Duodenal mucosa (tissue), 2 donors: ENCODE measurements at regions not wholly inside any gene's neighbourhood (a gene's known extent, or its start where the extent isn't known, plus 50 kb on each side); places are given as distances from the start of the nearest gene placed in this dataset.

Source experiments
- H3K27ac ChIP-seq: one replicate; pipeline ENCODE4 v1.7.0; 2013; ENCODE audit warnings: low read depth, low read length
- H3K27me3 ChIP-seq, 2 donors: one replicate each; pipeline ENCODE4 v1.7.0; 2013; ENCODE audit warnings: low read length in 2 of 2, control low read depth in 1 of 2; ENCODE audit not compliant: insufficient read depth in 2 of 2, control insufficient read depth in 1 of 2
- H3K36me3 ChIP-seq, 2 donors: one replicate each; pipeline ENCODE4 v1.7.0; 2013; ENCODE audit warnings: low read length in 2 of 2, control low read depth in 1 of 2; ENCODE audit not compliant: insufficient read depth in 2 of 2, control insufficient read depth in 1 of 2
- H3K4me1 ChIP-seq, 2 donors: one replicate each; pipeline ENCODE4 v1.7.0; 2013; ENCODE audit warnings: low read length in 2 of 2, control low read depth in 1 of 2; ENCODE audit not compliant: insufficient read depth in 2 of 2, control insufficient read depth in 1 of 2
- H3K4me3 ChIP-seq, 2 donors: one replicate each; pipeline ENCODE4 v1.7.0; 2013; ENCODE audit warnings: low read length in 2 of 2, low read depth in 1 of 2
- H3K9ac ChIP-seq, 2 donors: one replicate each; pipeline ENCODE4 v1.7.0; 2013; ENCODE audit warnings: low read length in 2 of 2, low read depth in 1 of 2
- H3K9me3 ChIP-seq, 2 donors: one replicate each; pipeline ENCODE4 v1.7.0; 2013; ENCODE audit warnings: low read length in 2 of 2, control low read depth in 1 of 2; ENCODE audit not compliant: control insufficient read depth in 1 of 2

DNA sequence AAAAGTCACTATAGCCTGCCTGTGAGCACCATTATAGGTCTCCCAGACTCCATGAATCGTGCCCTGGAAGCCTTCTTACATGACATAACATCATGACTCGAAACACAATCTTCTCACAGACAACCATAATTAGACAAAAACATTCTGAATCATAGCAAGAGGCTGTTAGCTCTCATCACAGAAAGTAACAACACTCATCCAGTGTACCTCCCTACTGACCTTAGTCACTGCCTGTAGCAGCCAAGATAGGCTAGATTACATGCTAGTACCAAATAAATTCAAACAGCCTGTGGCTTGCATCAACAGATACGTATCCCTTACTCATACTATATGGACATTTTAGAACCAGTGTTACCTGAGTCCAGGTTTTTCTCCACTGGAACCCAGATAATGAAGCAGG lies 663.8 kb upstream of the FOXG1 start:
- peaks cover 9 to 13% of the 10 kb centered on the region in 2 donors for H3K9me3 ChIP-seq
- H3K4me3 ChIP-seq: no peak overlapping the region
- no peak overlapping the region for H3K27ac ChIP-seq
- H3K9ac ChIP-seq: no peak overlapping the region
- no peaks in the 10 kb centered on the region for H3K4me1 ChIP-seq
- no peaks in the 10 kb centered on the region for H3K36me3 ChIP-seq
- H3K27me3 ChIP-seq: no peaks in the 10 kb centered on the region

GRCh38 chr14:28113311-28113710 lies 653.3 kb upstream of the FOXG1 start:
- Histone ChIP-seq H3K4me1 (no peaks in the 10 kb centered on the region), H3K9me3 (peaks cover 0 to 9% of the 10 kb centered on the region in 2 donors), H3K27me3 (no peaks in the 10 kb centered on the region), H3K27ac (no peak overlapping the region), H3K4me3 (no peak overlapping the region), H3K9ac (no peak overlapping the region), H3K36me3 (no peaks in the 10 kb centered on the region)

DNA sequence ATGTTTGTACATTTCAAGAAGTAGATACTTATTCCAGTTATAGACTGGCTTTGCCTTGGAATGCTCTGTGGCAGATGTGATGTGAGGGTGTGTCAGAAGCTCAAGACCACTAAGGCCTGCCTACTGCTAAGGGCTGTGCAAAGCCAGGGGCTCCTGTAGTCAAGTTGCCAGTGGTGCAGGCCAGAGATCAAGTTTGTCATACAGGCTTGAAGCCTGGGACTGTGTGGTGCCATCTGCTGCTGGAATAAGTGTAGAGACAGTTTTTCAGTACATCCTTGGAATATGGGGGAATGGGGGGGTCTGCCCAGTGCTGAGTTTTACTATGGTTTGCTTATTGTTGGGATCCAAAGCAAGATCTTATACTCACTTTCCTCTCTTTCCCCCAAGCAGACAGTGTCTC lies 649.9 kb upstream of the FOXG1 start:
- Histone ChIP-seq H3K36me3 (no peaks in the 10 kb centered on the region), H3K4me1 (no peaks in the 10 kb centered on the region), H3K4me3 (no peak overlapping the region), H3K9ac (no peak overlapping the region), H3K27me3 (no peaks in the 10 kb centered on the region), H3K27ac (no peak overlapping the region), H3K9me3 (peaks cover 0 to 15% of the 10 kb centered on the region in 2 donors)

GRCh38 chr14:28119849-28120248 lies 646.7 kb upstream of the FOXG1 start:
- Histone ChIP-seq H3K36me3 (no peaks in the 10 kb centered on the region), H3K27ac (no peak overlapping the region)

DNA sequence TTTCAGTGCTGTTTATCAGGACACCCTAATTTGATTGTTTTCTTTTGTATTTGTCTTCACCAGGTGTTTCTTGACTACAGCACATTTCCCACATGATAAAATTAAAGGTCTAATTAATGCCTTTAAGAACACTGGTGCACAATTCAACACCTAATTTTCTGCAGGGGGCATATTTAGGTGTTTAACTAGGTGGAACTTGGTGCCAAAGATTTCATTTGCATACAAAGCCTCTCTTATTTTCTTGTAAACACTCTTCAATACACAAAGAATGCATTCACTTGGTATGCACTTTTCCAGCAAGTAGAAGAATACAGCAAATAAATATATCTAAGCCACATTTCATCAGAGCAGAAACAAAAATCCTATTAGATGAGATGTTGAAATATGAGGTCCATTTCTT lies 646.2 kb upstream of the FOXG1 start:
- H3K9me3 ChIP-seq: peaks cover 0 to 11% of the 10 kb centered on the region in 2 donors
- no peaks in the 10 kb centered on the region for H3K27me3 ChIP-seq
- H3K4me1 ChIP-seq: no peaks in the 10 kb centered on the region
- no peak overlapping the region for H3K4me3 ChIP-seq
- H3K9ac ChIP-seq: no peak overlapping the region
- no peak overlapping the region for H3K27ac ChIP-seq
- no peaks in the 10 kb centered on the region for H3K36me3 ChIP-seq

More at GRCh38 chr14:28119849-28120248, 646.7 kb upstream of the FOXG1 start:
- H3K9me3 ChIP-seq: peaks cover 0 to 14% of the 10 kb centered on the region in 2 donors
- no peaks in the 10 kb centered on the region for H3K27me3 ChIP-seq
- no peak overlapping the region for H3K9ac ChIP-seq
- no peak overlapping the region for H3K4me3 ChIP-seq
- H3K4me1 ChIP-seq: no peaks in the 10 kb centered on the region

GRCh38 chr14:28121512-28122297 lies 644.9 kb upstream of the FOXG1 start:
- no peak overlapping the region for H3K27ac ChIP-seq
- no peaks in the 10 kb centered on the region for H3K4me1 ChIP-seq
- no peaks in the 10 kb centered on the region for H3K27me3 ChIP-seq
- H3K9me3 ChIP-seq: peaks cover 5 to 8% of the 10 kb centered on the region in 2 donors
- H3K9ac ChIP-seq: no peak overlapping the region
- no peaks in the 10 kb centered on the region for H3K36me3 ChIP-seq
- H3K4me3 ChIP-seq: no peak overlapping the region

DNA sequence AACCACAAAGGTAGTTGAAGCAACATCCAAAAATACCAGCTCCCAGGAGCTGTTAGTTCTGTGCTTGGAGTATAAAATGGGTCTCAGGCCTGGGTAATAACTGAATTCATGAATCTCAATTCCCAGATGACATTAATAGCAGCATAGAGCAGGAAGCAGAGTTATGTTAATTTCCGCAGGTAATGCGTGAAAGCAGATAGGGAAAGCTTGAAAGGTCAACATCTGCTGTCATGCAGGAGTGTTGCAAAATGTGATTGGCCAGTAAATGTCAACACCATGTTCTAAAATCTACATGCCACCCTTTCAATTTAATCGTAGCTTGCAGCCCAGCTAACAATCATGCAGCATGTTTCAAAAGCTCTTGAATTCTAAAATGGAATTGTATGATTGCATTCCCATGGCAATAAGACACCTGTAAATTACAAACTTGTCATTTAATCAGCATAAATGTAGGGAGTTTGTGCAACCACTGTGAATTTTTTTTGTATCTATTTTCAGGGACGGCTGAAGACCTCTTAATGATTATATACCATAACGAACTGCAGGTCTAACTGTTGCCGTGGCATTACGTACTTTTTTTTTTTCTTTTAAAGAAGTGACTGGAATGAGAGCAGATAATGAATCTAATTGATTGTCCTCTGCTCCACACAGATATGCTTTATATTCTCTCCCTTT lies 635.8 kb upstream of the FOXG1 start:
- H3K27ac ChIP-seq: no peak overlapping the region
- H3K4me1 ChIP-seq: no peaks in the 10 kb centered on the region
- no peak overlapping the region for H3K9ac ChIP-seq

DNA sequence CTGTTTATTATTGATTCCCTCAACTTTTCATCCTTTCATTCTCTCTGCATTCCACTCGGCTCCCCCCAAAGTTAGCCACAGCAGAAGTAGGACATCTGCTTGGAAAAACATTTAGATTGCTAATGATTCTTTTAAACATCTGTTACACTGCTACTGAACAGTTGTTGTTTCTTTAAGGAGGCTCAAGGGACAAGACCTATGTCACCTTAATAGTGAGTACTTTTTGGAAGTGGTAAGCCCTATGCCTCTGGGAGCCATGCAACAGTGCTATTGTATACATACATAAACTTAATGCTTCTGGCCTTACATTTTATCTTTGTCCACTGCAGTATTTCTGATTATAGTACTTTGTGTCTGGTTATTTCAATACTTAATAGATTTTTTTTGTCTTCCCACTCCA lies 628.2 kb upstream of the FOXG1 start:
- no peak overlapping the region for H3K27ac ChIP-seq
- H3K4me3 ChIP-seq: no peak overlapping the region
- no peaks in the 10 kb centered on the region for H3K4me1 ChIP-seq
- no peak overlapping the region for H3K9ac ChIP-seq
- no peaks in the 10 kb centered on the region for H3K27me3 ChIP-seq
- peaks cover 3 to 11% of the 10 kb centered on the region in 2 donors for H3K9me3 ChIP-seq
- H3K36me3 ChIP-seq: no peaks in the 10 kb centered on the region

More for the DNA sequence above, 635.8 kb upstream of the FOXG1 start:
- H3K36me3 ChIP-seq: no peaks in the 10 kb centered on the region
- no peaks in the 10 kb centered on the region for H3K27me3 ChIP-seq
- H3K9me3 ChIP-seq: peaks cover 9 to 16% of the 10 kb centered on the region in 2 donors
- no peak overlapping the region for H3K4me3 ChIP-seq

- H3K9me3 ChIP-seq: peaks cover 3 to 6% of the 10 kb centered on the region in 2 donors
- H3K9ac ChIP-seq: no peak overlapping the region
- no peaks in the 10 kb centered on the region for H3K27me3 ChIP-seq
- no peak overlapping the region for H3K4me3 ChIP-seq
- H3K36me3 ChIP-seq: no peaks in the 10 kb centered on the region
- no peak overlapping the region for H3K27ac ChIP-seq
- no peaks in the 10 kb centered on the region for H3K4me1 ChIP-seq
Observed at GRCh38 chr14:28141662-28142061, 624.9 kb upstream of the FOXG1 start.

DNA sequence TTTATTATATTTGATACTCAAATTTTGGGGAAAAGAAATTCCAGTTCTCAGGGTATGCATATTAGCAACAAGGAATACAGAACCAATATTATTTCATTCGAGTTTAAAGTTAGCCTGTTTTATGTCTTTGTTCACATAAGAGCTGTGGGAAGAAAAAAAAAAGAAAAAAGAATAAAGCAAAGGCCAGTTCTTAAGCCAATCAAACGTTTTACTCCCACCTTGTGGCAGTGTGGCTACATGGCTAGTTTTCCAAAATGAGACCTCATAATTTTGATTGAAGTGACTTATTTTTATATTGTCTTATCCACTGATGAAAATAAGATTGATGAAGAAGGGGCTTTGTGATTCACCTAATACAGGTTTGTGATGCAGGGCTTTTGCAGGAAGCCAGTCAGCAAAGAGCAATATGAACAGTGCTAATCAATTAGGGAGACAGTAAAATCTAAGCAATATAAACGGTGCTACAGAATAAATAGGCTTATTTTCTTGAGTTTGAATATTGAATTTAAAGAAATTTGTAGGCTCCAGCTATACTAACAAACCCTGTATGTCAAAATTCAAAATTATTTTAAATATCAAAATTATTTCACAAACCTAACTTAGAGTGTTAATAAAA lies 624.1 kb upstream of the FOXG1 start:
- no peaks in the 10 kb centered on the region for H3K27me3 ChIP-seq
- H3K9ac ChIP-seq: no peak overlapping the region
- no peak overlapping the region for H3K4me3 ChIP-seq
- no peak overlapping the region for H3K27ac ChIP-seq
- no peaks in the 10 kb centered on the region for H3K4me1 ChIP-seq
- peaks cover 6 to 9% of the 10 kb centered on the region in 2 donors for H3K9me3 ChIP-seq
- no peaks in the 10 kb centered on the region for H3K36me3 ChIP-seq
